Esophagus squamous epithelium (tissue), 4 donors: ENCODE measurements at regions not wholly inside any gene's neighbourhood (a gene's known extent, or its start where the extent isn't known, plus 50 kb on each side); places are given as distances from the start of the nearest gene placed in this dataset.

ENCODE experiments used
- CTCF ChIP-seq, 6 experiments: fragments of 450-650 bp in 4 of 6; fragments of 200-600 bp in 2 of 6; sonication (generic) in 2 of 6; IDR thresholded peaks; one replicate each; pipeline ENCODE4 v1.5.1; 2016 to 2019; ENCODE audit warnings: antibody characterized with exemption in 6 of 6, mild to moderate bottlenecking in 4 of 6, moderate library complexity in 4 of 6
- POLR2A ChIP-seq, 4 donors: fragments of 450-650 bp; IDR thresholded peaks; one replicate each; pipeline ENCODE4 v1.6.1; 2017; ENCODE audit warnings: antibody characterized with exemption in 4 of 4, mild to moderate bottlenecking in 4 of 4, moderate library complexity in 3 of 4

- no peak for TF ChIP-seq CTCF (IDR thresholded peaks at IDR 0.05)
- TF ChIP-seq POLR2A (IDR thresholded peaks at IDR 0.05) = no peak
These were observed 56.9 kb upstream of the BRD7 start for GRCh38 chr16:50425648-50426047.
